GM12878 (cell line): ENCODE measurements at regions not wholly inside any gene's neighbourhood (a gene's known extent, or its start where the extent isn't known, plus 50 kb on each side); places are given as distances from the start of the nearest gene placed in this dataset.

ENCODE experiments used
- ATAC-seq: fragments of 200-7000 bp; cut with Tn5 transposase; 3 replicates; pipeline ENCODE4 v1.9.1; 2020; ENCODE audit warnings: mild to moderate bottlenecking, moderate library complexity
- BruUV-seq: library from RNA; stranded (reverse); fragments of 400-500 nt; replicated peaks from 2 replicates; lab custom pipeline; 2021; lab: Mats Ljungman, UMichigan
- CTCF ChIA-PET: fragments of 300-600 bp; sonication (Branson Sonifier 250); formaldehyde crosslinking; extraction: SDS; loops from one replicate; lab custom pipeline; 2021; ENCODE audit warnings: inconsistent platforms; lab: Yijun Ruan, JAX
- POLR2A ChIA-PET: fragments of 350-600 bp; formaldehyde crosslinking; extraction: SDS; loops from one replicate; lab custom pipeline; 2021; ENCODE audit warnings: inconsistent platforms; lab: Charles Lee
- RAD21 ChIA-PET: fragments of 300-600 bp; sonication (Branson Sonifier 250); formaldehyde crosslinking; loops from one replicate; lab custom pipeline; 2023; ENCODE audit warnings: antibody characterized with exemption; ENCODE audit not compliant: unreplicated experiment; lab: Charles Lee
- SMC1A ChIA-PET: fragments of 300-600 bp; sonication (Branson Sonifier 250); formaldehyde crosslinking; loops from one replicate; lab custom pipeline; 2023; ENCODE audit not compliant: unreplicated experiment, uncharacterized antibody; lab: Charles Lee
- DNase-seq: peaks from one replicate; pipeline ENCODE4 v3.0.0-alpha.2; 2011; ENCODE audit warnings: low read depth, low spot score
- FAIRE-seq: peaks from 3 replicates; lab custom pipeline; 2011; peaks lifted over from hg19 to GRCh38; lab: Jason Lieb, UNC
- H2AFZ ChIP-seq: 2 replicates; pipeline ENCODE4 v1.6.0; 2011; ENCODE audit warnings: low read depth, low read length, control low read depth; ENCODE audit not compliant: control insufficient read depth
- H3K27ac ChIP-seq: 2 replicates; pipeline ENCODE4 v1.5.1; 2011; ENCODE audit warnings: control low read depth; ENCODE audit not compliant: control insufficient read depth, insufficient read depth
- H3K27me3 ChIP-seq, 2 experiments: replicated peaks in 1 of 2; 2 replicates each; pipeline versions ENCODE4 v1.6.0 to v1.6.1; 2011; ENCODE audit warnings: low read length in 1 of 2; ENCODE audit not compliant: control insufficient read depth in 2 of 2, insufficient read depth in 2 of 2
- H3K36me3 ChIP-seq, 2 experiments: 2 replicates each; pipeline ENCODE4 v1.5.1; 2011; ENCODE audit warnings: low read length in 1 of 2; ENCODE audit not compliant: control insufficient read depth in 2 of 2, insufficient read depth in 2 of 2
- H3K4me1 ChIP-seq: 2 replicates; pipeline ENCODE4 v1.6.1; 2011; ENCODE audit warnings: mild to moderate bottlenecking, low read length, moderate library complexity, mixed read lengths; ENCODE audit not compliant: control insufficient read depth, insufficient read depth
- H3K4me2 ChIP-seq: 2 replicates; pipeline ENCODE4 v1.6.0; 2011; ENCODE audit warnings: control low read depth; ENCODE audit not compliant: control insufficient read depth, insufficient read depth
- H3K4me3 ChIP-seq: fragments of 200-600 bp; sonication (generic); 2 replicates; pipeline ENCODE4 v1.5.1; 2016
- H3K79me2 ChIP-seq: 2 replicates; pipeline ENCODE4 v1.6.0; 2011; ENCODE audit warnings: low read length; ENCODE audit not compliant: control insufficient read depth, insufficient read depth
- H3K9ac ChIP-seq: 2 replicates; pipeline ENCODE4 v1.8.0; 2011; ENCODE audit warnings: low read length, control low read depth, mixed read lengths; ENCODE audit not compliant: control insufficient read depth, insufficient read depth
- H3K9me3 ChIP-seq: replicated peaks from 3 replicates; pipeline ENCODE4 v1.5.1; 2011; ENCODE audit warnings: mild to moderate bottlenecking, low read length; ENCODE audit not compliant: control insufficient read depth, insufficient read depth
- H4K20me1 ChIP-seq: 2 replicates; pipeline ENCODE4 v1.6.0; 2011; ENCODE audit not compliant: control insufficient read depth, insufficient read depth
- BCL11A ChIP-seq: IDR thresholded peaks from 2 replicates; pipeline ENCODE4 v1.6.1; 2011; ENCODE audit warnings: low read depth, low read length
- ESRRA ChIP-seq: IDR thresholded peaks from 2 replicates; pipeline ENCODE4 v1.6.1; 2012; ENCODE audit warnings: mild to moderate bottlenecking, low read length, improper control_type of control experiment
- POU2F2 ChIP-seq: IDR thresholded peaks from 3 replicates; pipeline ENCODE4 v1.6.1; 2011; ENCODE audit warnings: low read depth, mild to moderate bottlenecking, low read length, borderline replicate concordance
- SREBF1 ChIP-seq: IDR thresholded peaks from 2 replicates; pipeline ENCODE4 v1.6.1; 2012; ENCODE audit warnings: mild to moderate bottlenecking, low read length
- SUPT20H ChIP-seq: IDR thresholded peaks from 2 replicates; pipeline ENCODE4 v1.6.1; 2011; ENCODE audit warnings: low read depth, mild to moderate bottlenecking, low read length, moderate library complexity, borderline replicate concordance; ENCODE audit not compliant: control insufficient read depth
- WGBS: methylation state at CpG from one replicate; pipeline ENCODE4 v1.1.6; 2016; ENCODE audit warnings: low lambda C conversion rate; ENCODE audit not compliant: insufficient replicate concordance, insufficient coverage; ENCODE audit errors: missing lambda C conversion rate; 5-methylcytosine and 5-hydroxymethylcytosine counted together
- in situ Hi-C: fragments of 300-500 bp; cut with MboI; formaldehyde crosslinking; loops from 9 replicates; pipeline ENCODE4 v1.14.3; 2018; ENCODE audit warnings: mixed read lengths
- intact Hi-C: fragments of 100-400 bp; cut with micrococcal nuclease; formaldehyde crosslinking; loops from one replicate; pipeline ENCODE4 v1.14.2; 2022; ENCODE audit not compliant: unreplicated experiment
- TF ChIP-seq, protein P1 (sequence below): fragments of 450-650 bp; IDR thresholded peaks from 2 replicates; pipeline ENCODE4 v1.6.1; 2016; ENCODE audit warnings: mild to moderate bottlenecking
- TF ChIP-seq, protein P2 (sequence below): IDR thresholded peaks from 2 replicates; pipeline ENCODE4 v1.6.1; 2012; ENCODE audit warnings: low read length, inconsistent platforms
- TF ChIP-seq, protein P3 (sequence below): fragments of 450-650 bp; IDR thresholded peaks from 2 replicates; pipeline ENCODE4 v1.6.1; 2017; ENCODE audit warnings: mild to moderate bottlenecking, moderate library complexity

DNA sequence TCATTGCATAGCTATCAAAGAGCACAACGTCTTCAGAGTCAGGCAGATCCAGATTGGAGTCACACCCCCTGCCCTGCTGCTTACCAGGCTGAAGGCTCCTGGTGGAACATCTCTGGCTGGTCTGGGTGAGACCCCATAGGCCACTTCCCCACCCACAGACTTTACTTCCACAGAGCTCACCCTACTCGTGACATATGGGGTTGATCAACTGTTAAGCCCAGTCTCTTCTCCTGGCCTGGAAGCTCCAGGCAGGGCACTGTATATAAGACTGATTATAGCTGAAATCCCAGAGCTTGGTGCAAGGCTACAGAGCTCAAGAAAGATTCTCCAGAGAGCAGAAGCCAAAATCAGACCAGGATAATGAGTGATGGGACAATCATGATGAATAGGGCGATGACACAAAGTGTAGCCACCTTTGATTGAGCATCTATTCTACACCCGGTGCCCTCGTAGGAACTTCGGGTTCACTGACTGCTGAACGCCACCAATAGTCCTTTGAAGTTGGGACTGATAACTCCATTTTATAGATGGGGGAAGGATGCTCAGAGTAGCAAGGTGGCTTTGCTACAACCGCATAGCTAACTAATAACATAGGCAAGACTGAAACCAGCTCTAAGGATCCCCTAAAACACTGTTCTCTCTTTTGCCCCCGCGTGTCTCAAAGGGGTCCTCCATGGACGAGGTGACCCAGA lies 287.8 kb downstream of the BCL11B start:
- Histone ChIP-seq H3K9me3 (no peaks in the 10 kb centered on the region), H3K9ac (no peak overlapping the region), H3K79me2 (no peaks in the 10 kb centered on the region), H4K20me1 (no peaks in the 10 kb centered on the region), H3K27ac (no peak overlapping the region), H3K4me2 (no peak overlapping the region), H3K4me3 (no peak overlapping the region), H3K36me3 (no peaks in the 10 kb centered on the region), H3K27me3 (no peaks in the 10 kb centered on the region), H2AFZ (no peak overlapping the region), H3K4me1 (no peaks in the 10 kb centered on the region)
- no TSS peak for BruUV-seq
- in situ Hi-C loops (no loop called here), intact Hi-C loops (no loop called here)
- DNase-seq (no peak), FAIRE-seq (no peak), ATAC-seq (no peak)
- ChIA-PET SMC1A (no interaction called here), RAD21 (no interaction called here), POLR2A (no interaction called here), CTCF (no interaction called here)
- TF ChIP-seq, protein P1, sequence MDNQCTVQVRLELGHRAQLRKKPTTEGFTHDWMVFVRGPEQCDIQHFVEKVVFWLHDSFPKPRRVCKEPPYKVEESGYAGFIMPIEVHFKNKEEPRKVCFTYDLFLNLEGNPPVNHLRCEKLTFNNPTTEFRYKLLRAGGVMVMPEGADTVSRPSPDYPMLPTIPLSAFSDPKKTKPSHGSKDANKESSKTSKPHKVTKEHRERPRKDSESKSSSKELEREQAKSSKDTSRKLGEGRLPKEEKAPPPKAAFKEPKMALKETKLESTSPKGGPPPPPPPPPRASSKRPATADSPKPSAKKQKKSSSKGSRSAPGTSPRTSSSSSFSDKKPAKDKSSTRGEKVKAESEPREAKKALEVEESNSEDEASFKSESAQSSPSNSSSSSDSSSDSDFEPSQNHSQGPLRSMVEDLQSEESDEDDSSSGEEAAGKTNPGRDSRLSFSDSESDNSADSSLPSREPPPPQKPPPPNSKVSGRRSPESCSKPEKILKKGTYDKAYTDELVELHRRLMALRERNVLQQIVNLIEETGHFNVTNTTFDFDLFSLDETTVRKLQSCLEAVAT: no peak
- no peak for TF ChIP-seq BCL11A
- TF ChIP-seq, protein P2, sequence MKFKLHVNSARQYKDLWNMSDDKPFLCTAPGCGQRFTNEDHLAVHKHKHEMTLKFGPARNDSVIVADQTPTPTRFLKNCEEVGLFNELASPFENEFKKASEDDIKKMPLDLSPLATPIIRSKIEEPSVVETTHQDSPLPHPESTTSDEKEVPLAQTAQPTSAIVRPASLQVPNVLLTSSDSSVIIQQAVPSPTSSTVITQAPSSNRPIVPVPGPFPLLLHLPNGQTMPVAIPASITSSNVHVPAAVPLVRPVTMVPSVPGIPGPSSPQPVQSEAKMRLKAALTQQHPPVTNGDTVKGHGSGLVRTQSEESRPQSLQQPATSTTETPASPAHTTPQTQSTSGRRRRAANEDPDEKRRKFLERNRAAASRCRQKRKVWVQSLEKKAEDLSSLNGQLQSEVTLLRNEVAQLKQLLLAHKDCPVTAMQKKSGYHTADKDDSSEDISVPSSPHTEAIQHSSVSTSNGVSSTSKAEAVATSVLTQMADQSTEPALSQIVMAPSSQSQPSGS: no peak
- WGBS: 46% methylated on average over 11 of the region's 11 CpGs

DNA sequence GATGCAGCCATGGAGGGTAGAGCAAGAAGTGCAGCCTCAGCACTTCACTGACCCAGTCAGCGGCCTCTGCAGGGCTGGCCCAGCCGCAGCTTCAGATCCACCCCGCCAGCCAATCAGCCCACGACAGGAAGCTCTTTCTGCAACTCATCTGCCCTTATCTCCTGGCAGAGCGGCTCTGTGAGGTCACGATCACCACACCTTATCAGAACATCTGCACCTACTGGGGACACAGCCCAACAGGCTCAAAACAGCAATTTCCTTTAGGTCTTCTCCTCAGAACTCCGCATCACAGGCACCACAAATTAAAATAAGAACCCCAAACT lies 287.3 kb downstream of the BCL11B start:
- H3K4me2 ChIP-seq: no peak overlapping the region
- ChIA-PET CTCF (no interaction called here), SMC1A (no interaction called here), RAD21 (no interaction called here), POLR2A (no interaction called here)
- no TSS peak for BruUV-seq
- intact Hi-C loops: no loop called here
- no peak overlapping the region for H3K27ac ChIP-seq
- no peaks in the 10 kb centered on the region for H3K36me3 ChIP-seq
- H3K4me1 ChIP-seq: no peaks in the 10 kb centered on the region
- in situ Hi-C loops: no loop called here
- no peak for ATAC-seq
- H3K9me3 ChIP-seq: no peaks in the 10 kb centered on the region
- no peak overlapping the region for H3K9ac ChIP-seq
- no peak for FAIRE-seq
- H2AFZ ChIP-seq: no peak overlapping the region
- no peak overlapping the region for H3K4me3 ChIP-seq
- H3K27me3 ChIP-seq: no peaks in the 10 kb centered on the region
- no peak for DNase-seq
- no peaks in the 10 kb centered on the region for H3K79me2 ChIP-seq
- no peaks in the 10 kb centered on the region for H4K20me1 ChIP-seq
- WGBS: 46% methylated on average over 7 of the region's 7 CpGs
- TF ChIP-seq, protein P2: no peak
- TF ChIP-seq SUPT20H (no peak), SREBF1 (no peak), ESRRA (no peak), POU2F2 (no peak)
- TF ChIP-seq, protein P3, sequence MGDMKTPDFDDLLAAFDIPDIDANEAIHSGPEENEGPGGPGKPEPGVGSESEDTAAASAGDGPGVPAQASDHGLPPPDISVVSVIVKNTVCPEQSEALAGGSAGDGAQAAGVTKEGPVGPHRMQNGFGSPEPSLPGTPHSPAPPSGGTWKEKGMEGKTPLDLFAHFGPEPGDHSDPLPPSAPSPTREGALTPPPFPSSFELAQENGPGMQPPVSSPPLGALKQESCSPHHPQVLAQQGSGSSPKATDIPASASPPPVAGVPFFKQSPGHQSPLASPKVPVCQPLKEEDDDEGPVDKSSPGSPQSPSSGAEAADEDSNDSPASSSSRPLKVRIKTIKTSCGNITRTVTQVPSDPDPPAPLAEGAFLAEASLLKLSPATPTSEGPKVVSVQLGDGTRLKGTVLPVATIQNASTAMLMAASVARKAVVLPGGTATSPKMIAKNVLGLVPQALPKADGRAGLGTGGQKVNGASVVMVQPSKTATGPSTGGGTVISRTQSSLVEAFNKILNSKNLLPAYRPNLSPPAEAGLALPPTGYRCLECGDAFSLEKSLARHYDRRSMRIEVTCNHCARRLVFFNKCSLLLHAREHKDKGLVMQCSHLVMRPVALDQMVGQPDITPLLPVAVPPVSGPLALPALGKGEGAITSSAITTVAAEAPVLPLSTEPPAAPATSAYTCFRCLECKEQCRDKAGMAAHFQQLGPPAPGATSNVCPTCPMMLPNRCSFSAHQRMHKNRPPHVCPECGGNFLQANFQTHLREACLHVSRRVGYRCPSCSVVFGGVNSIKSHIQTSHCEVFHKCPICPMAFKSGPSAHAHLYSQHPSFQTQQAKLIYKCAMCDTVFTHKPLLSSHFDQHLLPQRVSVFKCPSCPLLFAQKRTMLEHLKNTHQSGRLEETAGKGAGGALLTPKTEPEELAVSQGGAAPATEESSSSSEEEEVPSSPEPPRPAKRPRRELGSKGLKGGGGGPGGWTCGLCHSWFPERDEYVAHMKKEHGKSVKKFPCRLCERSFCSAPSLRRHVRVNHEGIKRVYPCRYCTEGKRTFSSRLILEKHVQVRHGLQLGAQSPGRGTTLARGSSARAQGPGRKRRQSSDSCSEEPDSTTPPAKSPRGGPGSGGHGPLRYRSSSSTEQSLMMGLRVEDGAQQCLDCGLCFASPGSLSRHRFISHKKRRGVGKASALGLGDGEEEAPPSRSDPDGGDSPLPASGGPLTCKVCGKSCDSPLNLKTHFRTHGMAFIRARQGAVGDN: no peak
